HuH-7 (cell line): ENCODE measurements at regions not wholly inside any gene's neighbourhood (a gene's known extent, or its start where the extent isn't known, plus 50 kb on each side); places are given as distances from the start of the nearest gene placed in this dataset.
A peak's percentile ranks its signal among the peaks of the same experiment; 100 is the strongest.

Experiments
- DNase-seq: peaks from one replicate; pipeline ENCODE4 v3.0.0; 2011; ENCODE audit warnings: low spot score

GRCh38 chr6:104418839-104419238, 440.9 kb downstream of the HACE1 start:
- DNase-seq: no peak

- no peak for DNase-seq
Measured at GRCh38 chr6:104418125-104418524, 441.6 kb downstream of the HACE1 start.

GRCh38 chr6:104414723-104415122, 445.0 kb downstream of the HACE1 start:
- no peak for DNase-seq

- DNase-seq: no peak
Measured at GRCh38 chr6:104413767-104414166, 446.0 kb downstream of the HACE1 start.

GRCh38 chr6:104411302-104411701, 448.4 kb downstream of the HACE1 start:
- DNase-seq: no peak

- no peak for DNase-seq
Measured at GRCh38 chr6:104409913-104410312, 449.8 kb downstream of the HACE1 start.

GRCh38 chr6:104407957-104408356, 451.8 kb downstream of the HACE1 start:
- DNase-seq: no peak

DNA sequence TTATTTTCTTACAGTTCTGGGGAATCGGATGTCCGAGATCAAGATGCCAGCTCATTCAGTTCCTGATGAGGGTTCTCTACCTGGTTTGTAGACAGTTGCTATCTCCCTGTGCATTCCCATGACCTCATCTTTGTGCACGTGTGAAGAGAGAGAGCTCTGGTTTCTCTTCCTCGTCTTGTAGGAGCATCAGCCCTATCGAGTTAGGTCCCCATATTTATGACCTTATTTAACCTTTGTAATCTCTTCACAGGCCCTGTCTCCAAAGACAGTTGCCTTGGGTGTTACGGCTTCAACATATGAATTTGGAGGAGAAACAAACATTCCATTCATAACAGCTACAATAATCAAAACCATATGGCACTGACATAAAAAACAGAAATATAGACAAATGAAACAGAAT, 455.3 kb downstream of the HACE1 start:
- no peak for DNase-seq

DNA sequence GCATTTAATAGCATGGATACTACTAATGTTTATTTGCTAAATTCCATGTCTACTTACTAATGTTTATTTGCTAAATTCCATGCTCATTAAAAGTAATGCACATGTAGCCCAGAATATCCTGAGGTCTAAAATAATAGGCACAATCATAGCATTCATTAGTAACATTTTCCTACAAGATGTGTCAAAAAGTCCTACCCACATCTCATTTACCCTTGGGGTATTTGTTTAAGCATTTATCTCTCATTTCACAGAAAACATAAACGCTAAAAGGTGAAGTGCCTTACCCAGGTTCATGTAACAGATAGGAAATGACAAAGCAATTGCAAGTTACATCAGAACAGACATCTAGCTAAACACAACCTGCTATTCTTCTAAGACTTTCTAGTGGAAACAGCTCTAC, 457.1 kb downstream of the HACE1 start:
- no peak for DNase-seq

DNA sequence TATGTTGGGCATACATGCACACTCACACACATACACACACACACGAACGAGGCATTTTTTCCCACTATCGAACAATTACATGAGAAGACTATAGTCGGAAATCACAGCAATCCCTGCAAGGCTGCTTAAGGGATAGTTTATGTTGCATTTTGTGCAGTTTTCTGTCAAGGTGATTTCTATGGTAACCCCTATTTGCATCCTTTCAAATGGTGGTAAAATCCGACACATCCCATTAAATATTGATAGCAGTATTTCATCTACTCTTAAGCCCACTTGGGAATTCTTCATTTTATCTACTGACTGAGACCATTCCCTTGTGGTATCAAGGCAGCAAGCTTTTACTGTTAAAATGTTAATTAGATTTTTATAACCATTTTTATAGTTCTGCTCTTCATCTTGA, 457.8 kb downstream of the HACE1 start:
- no peak for DNase-seq

GRCh38 chr6:104400844-104401243, 458.9 kb downstream of the HACE1 start:
- DNase-seq: no peak

DNA sequence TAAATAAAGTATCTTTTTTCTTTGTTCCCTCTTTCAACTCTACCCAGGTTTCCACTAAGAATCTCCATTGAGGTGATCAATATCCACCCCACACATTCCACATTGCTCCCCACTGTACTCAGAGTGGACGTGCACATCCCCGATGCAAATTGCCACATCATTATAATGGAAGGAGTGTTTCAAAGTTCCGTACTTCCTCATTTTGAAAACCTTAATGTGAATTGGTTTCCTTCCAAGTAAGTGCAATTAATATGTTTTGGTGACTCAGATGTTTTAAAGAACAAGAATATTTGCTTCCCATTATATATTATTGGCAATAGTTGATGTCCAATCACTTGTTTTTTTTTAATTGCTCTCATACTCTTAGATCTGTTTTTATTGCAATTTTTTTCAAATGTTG, 463.6 kb downstream of the HACE1 start:
- DNase-seq: no peak

DNA sequence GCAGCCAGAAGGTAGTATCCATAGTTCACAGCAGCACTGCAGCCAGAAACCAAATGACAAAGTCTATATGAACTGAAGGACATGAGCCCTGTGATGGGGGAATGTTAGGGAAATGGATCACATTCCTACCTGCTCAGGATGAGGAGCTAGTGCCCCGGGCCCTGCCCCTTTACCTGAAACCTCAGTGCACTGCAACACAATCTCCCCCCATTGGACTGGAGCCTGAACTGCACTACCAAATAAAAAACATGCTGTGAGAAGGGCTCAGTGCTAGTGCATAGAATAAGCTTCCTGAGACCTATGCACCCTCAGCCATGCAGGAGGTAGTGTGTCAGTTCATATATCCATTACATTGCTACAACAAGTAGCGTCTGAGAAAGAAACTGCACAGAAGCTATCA, 477.8 kb downstream of the HACE1 start:
- DNase-seq: no peak

- no peak for DNase-seq
Measured at GRCh38 chr6:104365451-104366234, 494.1 kb downstream of the HACE1 start.

GRCh38 chr6:104357928-104358327, 501.8 kb downstream of the HACE1 start:
- DNase-seq: peak; percentile 4

- DNase-seq: no peak
Measured at GRCh38 chr6:104356197-104356596, 503.5 kb downstream of the HACE1 start.

GRCh38 chr6:104349191-104349590, 510.5 kb downstream of the HACE1 start:
- no peak for DNase-seq

- no peak for DNase-seq
Measured at GRCh38 chr6:104344223-104344622, 515.5 kb downstream of the HACE1 start.

DNA sequence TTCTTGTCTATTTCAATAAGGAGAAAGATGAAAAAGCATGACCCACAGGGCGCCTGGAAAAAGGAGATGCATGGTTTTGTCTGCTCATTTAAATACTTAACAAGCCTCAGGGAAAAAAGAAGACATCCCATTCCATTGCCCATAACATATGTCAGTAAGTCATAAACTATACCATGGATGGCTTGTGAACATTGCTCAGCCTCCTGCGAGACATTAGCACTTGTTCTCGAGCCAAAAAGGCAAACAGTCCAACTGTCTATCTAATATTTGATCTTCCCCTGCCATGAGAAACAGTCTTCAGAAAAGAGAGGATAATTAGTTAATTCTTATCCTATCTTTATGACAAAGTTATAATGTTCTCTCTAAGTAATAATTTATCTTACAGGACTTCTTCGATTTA, 527.4 kb downstream of the HACE1 start:
- no peak for DNase-seq

DNA sequence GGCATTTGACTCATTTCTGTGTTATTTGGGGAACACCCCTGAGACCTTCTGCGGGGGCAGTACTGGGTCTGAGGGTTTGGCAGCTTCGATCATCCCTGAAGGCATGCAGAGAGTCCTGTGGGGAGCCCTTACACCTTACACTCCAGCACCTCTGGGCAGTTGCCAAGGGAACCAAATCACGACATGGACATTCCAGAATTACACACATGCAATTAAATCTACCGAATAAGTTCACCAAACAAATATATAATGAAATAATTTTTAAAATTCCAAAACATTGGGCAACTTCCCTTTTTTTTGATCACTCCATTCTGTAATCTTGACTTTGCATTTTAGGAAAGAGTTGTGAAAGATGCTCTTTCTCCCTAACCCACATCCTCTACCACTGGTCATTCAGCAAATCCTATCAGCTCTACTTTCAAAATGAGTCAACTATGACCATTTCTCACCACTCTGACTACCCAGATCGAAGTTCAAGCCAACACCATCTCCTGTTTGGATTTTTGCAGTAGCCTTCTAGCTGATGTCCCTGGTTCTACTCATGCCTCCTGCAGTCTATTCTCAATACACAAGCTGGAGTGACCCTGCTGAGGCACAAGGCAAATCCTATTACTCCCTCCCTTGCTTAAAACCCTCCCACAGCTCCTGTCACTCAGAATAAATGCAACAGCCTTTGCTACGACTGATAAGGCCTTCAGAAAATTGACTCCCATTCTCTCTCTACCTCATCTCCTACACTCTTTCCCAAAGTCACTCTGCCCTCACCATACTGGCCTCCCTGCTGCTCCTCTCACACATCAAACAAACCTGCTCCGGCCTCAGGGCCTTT, 533.3 kb downstream of the HACE1 start:
- no peak for DNase-seq

DNA sequence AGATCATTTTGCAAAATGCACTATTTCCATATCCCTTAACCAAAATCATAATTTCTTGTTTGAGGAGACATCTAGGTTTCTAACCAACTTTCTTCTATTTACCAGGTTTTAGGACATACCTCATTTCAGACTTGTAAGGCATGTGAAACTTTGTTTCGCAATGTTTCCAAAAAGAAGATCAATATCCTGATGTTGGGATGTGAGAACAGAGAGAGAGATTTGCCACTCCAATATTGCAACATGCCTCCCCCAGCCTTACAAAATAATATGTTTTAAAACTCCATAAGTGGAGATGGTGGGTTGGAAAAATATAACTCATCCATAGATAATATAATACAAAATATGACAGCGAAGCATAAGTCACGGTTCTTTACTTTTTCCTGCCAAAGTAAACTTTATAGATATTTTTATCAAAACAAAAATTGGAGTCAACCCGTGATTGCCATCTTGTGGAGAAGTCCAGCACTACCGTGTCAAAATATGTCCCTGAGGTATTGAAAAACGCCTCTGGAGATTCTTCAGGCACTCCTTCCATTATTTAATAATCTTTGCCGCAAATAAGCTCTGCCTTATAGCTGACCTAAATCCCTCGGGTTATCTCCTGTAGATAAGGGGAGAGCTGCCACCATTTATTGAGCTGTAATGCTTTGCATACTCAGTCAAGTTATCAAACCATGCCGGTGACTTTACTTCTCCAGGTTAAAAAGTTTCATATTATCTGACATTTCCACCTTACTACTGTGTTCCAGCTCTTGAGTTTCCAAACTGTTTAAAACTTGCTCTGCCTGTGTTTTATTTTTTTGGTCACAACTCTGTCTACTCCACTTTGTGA, 534.2 kb downstream of the HACE1 start:
- peak; percentile 18 for DNase-seq

- DNase-seq: no peak
Measured at GRCh38 chr6:104324301-104324700, 535.4 kb downstream of the HACE1 start.

- DNase-seq: no peak
Measured at GRCh38 chr6:104322841-104323240, 536.9 kb downstream of the HACE1 start.
